GM18505 (cell line): ENCODE measurements at regions not wholly inside any gene's neighbourhood (a gene's known extent, or its start where the extent isn't known, plus 50 kb on each side); places are given as distances from the start of the nearest gene placed in this dataset.

Experiments
- ATAC-seq: cut with Tn5 transposase; IDR thresholded peaks from one replicate; pipeline ENCODE4 v1.9.1; 2021; ENCODE audit not compliant: unreplicated experiment
- POLR2A ChIP-seq: IDR thresholded peaks from 4 replicates; pipeline ENCODE4 v1.6.1; 2011; ENCODE audit warnings: borderline replicate concordance; ENCODE audit not compliant: insufficient read depth, insufficient read length; ENCODE audit errors: extremely low read depth

DNA sequence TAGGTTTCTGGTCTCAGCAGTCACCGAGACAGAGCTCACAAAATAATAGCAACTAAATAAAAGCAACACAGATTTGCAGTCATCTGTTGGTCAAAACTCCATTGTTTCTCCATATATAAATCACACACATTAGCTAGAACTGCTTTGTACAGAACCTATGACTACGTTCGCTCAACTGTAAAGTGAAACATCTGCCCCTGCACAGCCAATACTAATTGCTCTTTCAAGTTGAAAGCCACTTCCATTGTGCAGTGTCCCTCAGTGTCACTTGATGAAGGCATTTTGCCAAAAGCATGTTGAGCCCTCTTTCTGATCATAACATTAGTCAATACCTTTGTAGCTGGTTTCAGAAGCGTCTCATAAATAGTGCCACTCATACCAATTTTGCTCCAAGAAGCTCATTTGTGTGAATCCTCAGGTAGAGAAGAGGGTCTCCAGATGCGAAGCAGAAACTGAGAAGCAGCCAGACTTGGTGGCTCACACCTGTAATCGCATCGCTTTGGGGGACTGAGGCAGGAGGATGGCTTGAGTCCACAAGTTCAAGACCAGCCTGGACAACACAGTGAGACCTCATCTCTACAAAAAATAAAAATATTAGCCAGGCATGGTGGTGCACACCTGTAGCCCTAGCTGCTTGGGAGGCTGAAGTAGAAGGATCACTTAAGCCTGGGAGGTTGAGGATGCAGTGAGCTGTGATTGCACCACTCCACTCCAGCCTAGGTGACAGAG, 68.9 kb downstream of the PERP start:
- TF ChIP-seq POLR2A: no peak
- ATAC-seq: no peak
